HepG2 (cell line): ENCODE measurements at regions not wholly inside any gene's neighbourhood (a gene's known extent, or its start where the extent isn't known, plus 50 kb on each side); places are given as distances from the start of the nearest gene placed in this dataset.

Experiments
- ATAC-seq: fragments of 200-7000 bp; cut with Tn5 transposase; 3 replicates; pipeline ENCODE4 v1.9.1; 2020; ENCODE audit warnings: mild to moderate bottlenecking, moderate library complexity
- BruUV-seq: library from RNA; stranded (reverse); fragments of 400-500 nt; replicated peaks from 2 replicates; lab custom pipeline; 2021; lab: Mats Ljungman, UMichigan
- CTCF ChIA-PET: fragments of 300-600 bp; formaldehyde crosslinking; extraction: SDS; loops from one replicate; lab custom pipeline; 2021; ENCODE audit warnings: low total read pairs, inconsistent platforms, low intra/inter-chr PET ratio; lab: Yijun Ruan, JAX
- POLR2A ChIA-PET: fragments of 350-600 bp; sonication (Branson Sonifier 250); formaldehyde crosslinking; loops from one replicate; lab custom pipeline; 2020; ENCODE audit warnings: antibody characterized with exemption, inconsistent platforms; lab: Yijun Ruan, JAX
- DNase-seq: peaks from one replicate; pipeline ENCODE4 v3.0.0-alpha.2; 2015; ENCODE audit warnings: low spot score
- FAIRE-seq: peaks from 3 replicates; lab custom pipeline; 2011; peaks lifted over from hg19 to GRCh38; lab: Jason Lieb, UNC
- H2AFZ ChIP-seq: one replicate; pipeline ENCODE4 v1.6.1; 2011; ENCODE audit warnings: low read length, inconsistent platforms
- H3K27ac ChIP-seq: fragments of 300-600 bp; 3 replicates; pipeline ENCODE4 v1.8.0; 2011; ENCODE audit warnings: mixed run types, mild to moderate bottlenecking, mixed read lengths, low read length, inconsistent platforms; ENCODE audit not compliant: insufficient read depth; ENCODE audit errors: extremely low read length
- H3K27me3 ChIP-seq, 2 experiments: fragments of 200-600 bp in 1 of 2; 2 replicates in 1 of 2; 3 replicates in 1 of 2; pipeline versions ENCODE4 v1.6.0 to v1.8.0; 2011; ENCODE audit warnings: low read length in 2 of 2, mild to moderate bottlenecking in 2 of 2, moderate library complexity in 2 of 2, inconsistent platforms in 1 of 2; ENCODE audit not compliant: insufficient read depth in 2 of 2, control insufficient read depth in 1 of 2
- H3K36me3 ChIP-seq, 2 experiments: fragments of 200-600 bp in 1 of 2; replicated peaks in 1 of 2; 2 replicates in 1 of 2; 3 replicates in 1 of 2; pipeline versions ENCODE4 v1.5.1 to v1.8.0; 2011; ENCODE audit warnings: low read length in 2 of 2, inconsistent platforms in 1 of 2; ENCODE audit not compliant: insufficient read depth in 2 of 2, control insufficient read depth in 1 of 2
- H3K4me1 ChIP-seq: 2 replicates; pipeline ENCODE4 v1.5.1; 2012; ENCODE audit warnings: low read length, inconsistent platforms; ENCODE audit not compliant: insufficient read depth
- H3K4me2 ChIP-seq: 2 replicates; pipeline ENCODE4 v1.6.0; 2011; ENCODE audit warnings: low read depth, low read length, inconsistent platforms
- H3K4me3 ChIP-seq, 3 experiments: fragments of 200-600 bp in 1 of 3; sonication (generic), shearing (Covaris generic) in 1 of 3; replicated peaks in 1 of 3; 2 replicates each; pipeline ENCODE4 v1.5.1; 2011 to 2016; ENCODE audit warnings: low read length in 3 of 3, inconsistent platforms in 2 of 3, low read depth in 2 of 3, mild to moderate bottlenecking in 2 of 3, control low read depth in 1 of 3, mixed read lengths in 1 of 3; ENCODE audit not compliant: insufficient read depth in 1 of 3
- H3K79me2 ChIP-seq: one replicate; pipeline ENCODE4 v1.6.1; 2011; ENCODE audit warnings: low read length, inconsistent platforms; ENCODE audit not compliant: insufficient read depth
- H3K9ac ChIP-seq: 2 replicates; pipeline ENCODE4 v1.6.0; 2011; ENCODE audit warnings: mild to moderate bottlenecking, low read depth, low read length, inconsistent platforms; ENCODE audit not compliant: insufficient read depth
- H3K9me3 ChIP-seq: 2 replicates; pipeline ENCODE4 v1.5.1; 2012; ENCODE audit warnings: mild to moderate bottlenecking, low read length
- H4K20me1 ChIP-seq: 2 replicates; pipeline ENCODE4 v1.6.0; 2011; ENCODE audit warnings: inconsistent platforms, mild to moderate bottlenecking, low read length, moderate library complexity; ENCODE audit not compliant: insufficient read depth
- ELK4 ChIP-seq: sonication (generic); formaldehyde crosslinking; IDR thresholded peaks from 2 replicates; pipeline ENCODE4 v1.9.0; 2021; ENCODE audit warnings: missing genetic modification reagents, borderline replicate concordance
- HNF1A ChIP-seq, 2 experiments: sonication (generic) in 1 of 2; formaldehyde crosslinking in 1 of 2; IDR thresholded peaks; 2 replicates each; pipeline versions ENCODE4 v1.4.0 to v1.6.1; 2016 to 2020; ENCODE audit warnings: borderline replicate concordance in 1 of 2, low read depth in 1 of 2, mild to moderate bottlenecking in 1 of 2, missing genetic modification reagents in 1 of 2
- ZBTB1 ChIP-seq: sonication (generic); formaldehyde crosslinking; IDR thresholded peaks from 2 replicates; pipeline ENCODE4 v1.4.0; 2020; ENCODE audit warnings: missing genetic modification reagents, borderline replicate concordance
- ZFP62 ChIP-seq: sonication (generic); formaldehyde crosslinking; IDR thresholded peaks from 2 replicates; pipeline ENCODE4 v1.4.0; 2020; ENCODE audit warnings: missing genetic modification reagents
- ZNF556 ChIP-seq: sonication (generic); formaldehyde crosslinking; IDR thresholded peaks from 2 replicates; pipeline ENCODE4 v1.4.0; 2020; ENCODE audit warnings: mild to moderate bottlenecking, missing genetic modification reagents, borderline replicate concordance
- ZNF589 ChIP-seq: sonication (generic); formaldehyde crosslinking; conservative IDR thresholded peaks from 2 replicates; pipeline ENCODE4 v1.8.0; 2022; ENCODE audit warnings: mild to moderate bottlenecking, moderate library complexity, missing genetic modification reagents
- ZNF770 ChIP-seq: sonication (generic); formaldehyde crosslinking; IDR thresholded peaks from 2 replicates; pipeline ENCODE4 v1.5.0; 2020; ENCODE audit warnings: mild to moderate bottlenecking, missing genetic modification reagents
- WGBS: methylation state at CpG from one replicate; pipeline ENCODE4 v1.1.6; 2017; ENCODE audit warnings: low lambda C conversion rate; 5-methylcytosine and 5-hydroxymethylcytosine counted together
- in situ Hi-C: cut with HindIII; loops from 2 replicates; pipeline ENCODE4 v1.10.0; 2017; ENCODE audit warnings: low pct_unique_long_range_greater_than_20kb; ENCODE audit not compliant: extremely low pct_ligation_motif_present
- intact Hi-C: fragments of 100-400 bp; cut with micrococcal nuclease; formaldehyde crosslinking; loops from one replicate; pipeline ENCODE4 v1.10.0; 2022; ENCODE audit not compliant: unreplicated experiment

GRCh38 chr6:112851146-112851545 is 504.0 kb downstream of the RFPL4B start:
- Histone ChIP-seq H4K20me1 (no peaks in the 10 kb centered on the region; the same call in 1 of the 2 replicates), H3K27ac (no peak overlapping the region), H3K4me2 (no peak overlapping the region), H3K9me3 (no peaks in the 10 kb centered on the region), H3K79me2 (no peaks in the 10 kb centered on the region), H3K27me3 (no peaks in the 10 kb centered on the region), H3K4me3 (no peak overlapping the region), H3K4me1 (no peaks in the 10 kb centered on the region), H2AFZ (no peak overlapping the region), H3K9ac (no peak overlapping the region), H3K36me3 (no peaks in the 10 kb centered on the region)
- no peak for FAIRE-seq
- CTCF ChIA-PET, result no interaction called here
- in situ Hi-C loops, result no loop called here
- no peak for ATAC-seq
- POLR2A ChIA-PET, result no interaction called here
- BruUV-seq, result no TSS peak
- DNase-seq, result no peak
- intact Hi-C loops, result no loop called here
- TF ChIP-seq ZNF556, result no peak
- no peak for TF ChIP-seq HNF1A (IDR thresholded peaks at IDR 0.05; ENCODE audit: low read depth)
- no peak for TF ChIP-seq HNF1A (CRISPR knock-in tag; IDR thresholded peaks at IDR 0.05; ENCODE audit: borderline replicate concordance)
- no peak for TF ChIP-seq ZNF770 (CRISPR knock-in tag)
- TF ChIP-seq ZFP62 (CRISPR knock-in tag), result no peak
- TF ChIP-seq ELK4 (CRISPR knock-in tag), result no peak
- TF ChIP-seq ZNF589, result no peak
- TF ChIP-seq ZBTB1 (CRISPR knock-in tag), result no peak
- TF ChIP-seq, all 625 proteins: peak for 0
- 0% methylated on average over 1 of the region's 1 CpG for WGBS
